A673 (cell line): ENCODE measurements at regions not wholly inside any gene's neighbourhood (a gene's known extent, or its start where the extent isn't known, plus 50 kb on each side); places are given as distances from the start of the nearest gene placed in this dataset.

ENCODE experiments used
- CTCF ChIP-seq: fragments of 300-800, 200-600 bp; sonication (generic); conservative IDR thresholded peaks from 2 replicates; pipeline ENCODE4 v1.5.1; 2017; ENCODE audit warnings: low read depth, mild to moderate bottlenecking, antibody characterized with exemption, low read length, moderate library complexity, mixed read lengths
- EZH2 ChIP-seq: fragments of 200-600 bp; sonication (generic); IDR thresholded peaks from 2 replicates; pipeline ENCODE4 v1.6.1; 2017; ENCODE audit warnings: borderline replicate concordance, low read depth, mild to moderate bottlenecking, mixed read lengths, antibody characterized with exemption, low read length; ENCODE audit not compliant: poor library complexity, severe bottlenecking

- TF ChIP-seq CTCF (no peak), EZH2 (no peak)
Measured at GRCh38 chr11:45565446-45565988, 99.9 kb downstream of the CHST1 start.
